ENCODE measurements at regions not wholly inside any gene's neighbourhood (a gene's known extent, or its start where the extent isn't known, plus 50 kb on each side); places are given as distances from the start of the nearest gene placed in this dataset.

DNA sequence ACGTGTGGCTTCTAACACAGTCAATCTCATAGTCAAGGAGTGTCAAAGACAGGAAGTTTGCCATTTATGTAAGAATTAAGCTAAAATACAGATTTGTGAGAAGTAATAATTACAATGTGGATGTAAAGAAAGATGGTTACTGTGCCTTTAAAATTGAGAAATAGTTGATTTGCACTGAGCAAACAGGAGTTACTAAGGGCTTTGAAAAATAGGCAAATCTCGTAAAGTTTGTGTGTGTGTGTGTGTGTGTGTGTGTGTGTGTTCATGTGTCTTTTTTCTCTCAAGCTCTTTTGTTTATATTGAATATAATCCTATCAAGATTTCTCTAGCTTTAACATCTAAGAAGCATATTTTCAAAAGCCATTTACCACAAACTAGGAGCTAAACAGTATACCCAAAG, 2284.5 kb downstream of the LRRC4C start:
- Histone ChIP-seq H3K27ac (no peak overlapping the region), H3K4me3 (no peak overlapping the region), H3K4me1 (no peaks in the 10 kb centered on the region), H3K9me3 (no peaks in the 10 kb centered on the region), H3K27me3 (ENCODE audit: low read depth) (no peaks in the 10 kb centered on the region), H3K36me3 (no peaks in the 10 kb centered on the region)
- no peak for DNase-seq
- TF ChIP-seq, protein P1, sequence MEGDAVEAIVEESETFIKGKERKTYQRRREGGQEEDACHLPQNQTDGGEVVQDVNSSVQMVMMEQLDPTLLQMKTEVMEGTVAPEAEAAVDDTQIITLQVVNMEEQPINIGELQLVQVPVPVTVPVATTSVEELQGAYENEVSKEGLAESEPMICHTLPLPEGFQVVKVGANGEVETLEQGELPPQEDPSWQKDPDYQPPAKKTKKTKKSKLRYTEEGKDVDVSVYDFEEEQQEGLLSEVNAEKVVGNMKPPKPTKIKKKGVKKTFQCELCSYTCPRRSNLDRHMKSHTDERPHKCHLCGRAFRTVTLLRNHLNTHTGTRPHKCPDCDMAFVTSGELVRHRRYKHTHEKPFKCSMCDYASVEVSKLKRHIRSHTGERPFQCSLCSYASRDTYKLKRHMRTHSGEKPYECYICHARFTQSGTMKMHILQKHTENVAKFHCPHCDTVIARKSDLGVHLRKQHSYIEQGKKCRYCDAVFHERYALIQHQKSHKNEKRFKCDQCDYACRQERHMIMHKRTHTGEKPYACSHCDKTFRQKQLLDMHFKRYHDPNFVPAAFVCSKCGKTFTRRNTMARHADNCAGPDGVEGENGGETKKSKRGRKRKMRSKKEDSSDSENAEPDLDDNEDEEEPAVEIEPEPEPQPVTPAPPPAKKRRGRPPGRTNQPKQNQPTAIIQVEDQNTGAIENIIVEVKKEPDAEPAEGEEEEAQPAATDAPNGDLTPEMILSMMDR (IDR thresholded peaks at IDR 0.05): no peak
- intact Hi-C loops (cut with DNase I): no loop called here
- no peak for ATAC-seq

DNA sequence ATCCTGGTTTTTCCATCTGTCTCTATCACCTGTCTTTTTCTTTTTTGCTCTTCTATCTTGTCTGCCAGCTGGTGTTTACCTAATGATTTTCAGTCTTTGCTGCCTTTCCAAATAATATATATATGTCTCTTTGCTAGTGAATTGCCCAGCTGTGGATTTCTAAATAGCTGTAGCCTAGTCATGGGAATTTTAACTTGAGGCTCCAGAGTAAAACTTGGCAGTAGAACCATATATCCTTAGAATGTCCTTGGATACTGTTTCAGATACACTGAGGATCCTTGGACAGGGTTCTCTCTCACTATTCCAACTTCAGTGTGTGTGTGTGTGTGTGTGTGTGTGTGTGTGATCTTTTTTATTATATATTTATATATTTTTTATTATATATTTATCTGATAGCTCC, 2285.3 kb downstream of the LRRC4C start:
- no peak overlapping the region for H3K4me3 ChIP-seq
- TF ChIP-seq, protein P1 (IDR thresholded peaks at IDR 0.05): no peak
- no peak for DNase-seq
- H3K27me3 ChIP-seq (ENCODE audit: low read depth): no peaks in the 10 kb centered on the region
- no peaks in the 10 kb centered on the region for H3K9me3 ChIP-seq
- no peak overlapping the region for H3K27ac ChIP-seq
- intact Hi-C loops (cut with DNase I): no loop called here
- no peaks in the 10 kb centered on the region for H3K36me3 ChIP-seq
- no peaks in the 10 kb centered on the region for H3K4me1 ChIP-seq
- no peak for ATAC-seq

DNA sequence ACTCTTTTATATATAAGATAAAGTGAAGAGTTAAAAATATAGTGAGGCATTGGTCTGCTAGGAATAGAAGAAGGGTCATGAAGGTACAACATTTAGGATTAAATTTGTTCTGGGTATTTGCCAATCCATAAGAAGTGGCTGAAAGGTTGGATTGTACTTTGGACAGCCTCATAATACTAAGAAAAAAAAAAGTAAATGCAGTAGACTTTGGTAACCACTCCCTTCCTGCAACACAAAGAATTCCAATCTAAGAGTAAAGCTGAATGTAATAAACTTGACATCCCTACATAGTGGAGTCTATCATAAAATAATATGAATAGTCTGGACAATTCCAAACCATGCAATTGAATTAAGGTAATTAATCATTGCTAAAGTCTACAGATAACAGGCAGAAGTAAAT, 2294.4 kb downstream of the LRRC4C start:
- H3K4me1 ChIP-seq: no peaks in the 10 kb centered on the region
- no peak for ATAC-seq
- no peak overlapping the region for H3K4me3 ChIP-seq
- no peak overlapping the region for H3K27ac ChIP-seq
- no peaks in the 10 kb centered on the region for H3K27me3 ChIP-seq (ENCODE audit: low read depth)
- H3K36me3 ChIP-seq: no peaks in the 10 kb centered on the region
- TF ChIP-seq, protein P1 (IDR thresholded peaks at IDR 0.05): no peak
- H3K9me3 ChIP-seq: no peaks in the 10 kb centered on the region
- intact Hi-C loops (cut with DNase I): no loop called here
- DNase-seq: no peak

DNA sequence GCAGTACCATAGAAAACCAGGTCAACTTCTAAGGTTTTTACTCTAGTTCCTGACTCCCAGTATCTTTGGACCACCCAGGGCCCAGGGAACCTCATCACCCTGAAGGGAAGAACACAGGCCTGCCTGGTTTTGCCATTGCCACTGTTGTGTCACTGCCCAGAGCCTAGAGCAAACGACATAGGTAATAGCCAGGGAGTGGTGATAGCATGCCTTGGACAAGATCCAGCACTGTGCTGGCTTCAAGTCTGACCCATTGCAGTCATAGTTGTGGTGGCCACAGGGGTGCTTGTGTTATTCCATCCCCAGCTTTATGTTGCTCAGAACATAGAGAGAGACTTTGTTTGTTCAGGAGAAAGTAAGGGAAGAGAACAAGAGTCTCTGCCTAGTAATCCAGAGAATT, 2310.2 kb downstream of the LRRC4C start:
- no peaks in the 10 kb centered on the region for H3K4me1 ChIP-seq
- intact Hi-C loops (cut with DNase I): no loop called here
- H3K27me3 ChIP-seq (ENCODE audit: low read depth): no peaks in the 10 kb centered on the region
- no peaks in the 10 kb centered on the region for H3K36me3 ChIP-seq
- H3K4me3 ChIP-seq: no peak overlapping the region
- no peak overlapping the region for H3K27ac ChIP-seq
- no peaks in the 10 kb centered on the region for H3K9me3 ChIP-seq
- no peak for DNase-seq
- ATAC-seq: no peak
- TF ChIP-seq, protein P1 (IDR thresholded peaks at IDR 0.05): no peak

DNA sequence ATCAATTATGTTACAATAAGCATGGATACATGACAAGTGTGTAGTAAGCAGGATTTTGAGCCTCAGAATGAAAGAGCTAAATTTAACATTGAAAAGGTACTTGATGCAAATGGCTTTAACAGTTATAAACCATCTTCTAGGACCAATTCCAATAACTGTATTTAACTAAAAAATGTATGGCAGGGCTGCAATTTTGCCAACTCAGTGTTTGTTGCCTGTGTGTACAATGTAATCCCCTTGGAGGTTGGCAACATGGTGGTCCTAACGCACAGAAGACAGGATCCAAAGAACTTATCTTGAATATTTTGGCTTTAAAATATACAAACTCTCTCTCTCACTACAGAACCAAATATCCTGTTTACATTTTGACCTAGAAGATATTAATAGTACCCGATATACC, 2314.1 kb downstream of the LRRC4C start:
- ATAC-seq (no peak), DNase-seq (no peak)
- H3K27ac ChIP-seq: no peak overlapping the region
- intact Hi-C loops (cut with DNase I): no loop called here
- H3K27me3 ChIP-seq (ENCODE audit: low read depth): no peaks in the 10 kb centered on the region
- TF ChIP-seq, protein P1 (IDR thresholded peaks at IDR 0.05): no peak
- H3K36me3 ChIP-seq: no peaks in the 10 kb centered on the region
- no peaks in the 10 kb centered on the region for H3K4me1 ChIP-seq
- no peak overlapping the region for H3K4me3 ChIP-seq
- H3K9me3 ChIP-seq: no peaks in the 10 kb centered on the region
